Lower leg skin (tissue), 3 donors: ENCODE measurements at regions not wholly inside any gene's neighbourhood (a gene's known extent, or its start where the extent isn't known, plus 50 kb on each side); places are given as distances from the start of the nearest gene placed in this dataset.

Experiments
- CTCF ChIP-seq, 3 donors: fragments of 450-650 bp; IDR thresholded peaks; one replicate each; pipeline ENCODE4 v1.5.1; 2016; ENCODE audit warnings: antibody characterized with exemption in 3 of 3, mild to moderate bottlenecking in 3 of 3, moderate library complexity in 2 of 3
- POLR2A ChIP-seq, 2 donors: fragments of 450-650 bp; IDR thresholded peaks; one replicate each; pipeline ENCODE4 v1.6.1; 2016 to 2017; ENCODE audit warnings: antibody characterized with exemption in 2 of 2, mild to moderate bottlenecking in 1 of 2, moderate library complexity in 1 of 2

- no peak for TF ChIP-seq POLR2A (IDR thresholded peaks at IDR 0.05)
- no peak for TF ChIP-seq CTCF (IDR thresholded peaks at IDR 0.05)
These were observed 53.2 kb upstream of the NKX2-4 start for GRCh38 chr20:21450572-21450971.
